Muscle of leg (tissue), 3 donors: ENCODE measurements at regions not wholly inside any gene's neighbourhood (a gene's known extent, or its start where the extent isn't known, plus 50 kb on each side); places are given as distances from the start of the nearest gene placed in this dataset.
A peak's percentile ranks its signal among the peaks of the same experiment; 100 is the strongest.
"Not testable (repeated sequence)": the region's sequence is repeated elsewhere in the genome, so short reads cannot be mapped to it uniquely, and the experiment has no call there.

ENCODE experiments used
- DNase-seq: peaks from one replicate; pipeline ENCODE4 v3.0.0; 2013
- H3K27ac ChIP-seq: one replicate; pipeline ENCODE4 v1.5.1; 2013; ENCODE audit warnings: mild to moderate bottlenecking, low read length, control low read depth
- H3K27me3 ChIP-seq: one replicate; pipeline ENCODE4 v1.6.1; 2013; ENCODE audit warnings: low read length; ENCODE audit not compliant: control insufficient read depth, insufficient read depth
- H3K36me3 ChIP-seq: one replicate; pipeline ENCODE4 v1.6.1; 2013; ENCODE audit warnings: low read length; ENCODE audit not compliant: control insufficient read depth, insufficient read depth
- H3K4me1 ChIP-seq: one replicate; pipeline ENCODE4 v1.6.1; 2013; ENCODE audit warnings: low read length; ENCODE audit not compliant: control insufficient read depth, insufficient read depth
- H3K4me3 ChIP-seq: one replicate; pipeline ENCODE4 v1.5.1; 2013; ENCODE audit warnings: low read length, control low read depth
- H3K9me3 ChIP-seq: replicated peaks from 2 replicates; pipeline ENCODE4 v1.6.1; 2013; ENCODE audit warnings: low read depth, low read length; ENCODE audit not compliant: control insufficient read depth
- WGBS: methylation state at CpG from one replicate; pipeline ENCODE4 v1.1.5; 2013; ENCODE audit warnings: missing lambda C conversion rate; ENCODE audit not compliant: insufficient coverage; 5-methylcytosine and 5-hydroxymethylcytosine counted together

- H3K36me3 ChIP-seq: no peaks in the 10 kb centered on the region
- WGBS: 69% methylated on average over 7 of the region's 7 CpGs
- H3K4me1 ChIP-seq: peaks cover 4% of the 10 kb centered on the region
These were observed 201.7 kb downstream of the NUFIP1 start for GRCh38 chr13:44787617-44788016.

GRCh38 chr13:44786756-44787155 is 202.5 kb downstream of the NUFIP1 start:
- no peaks in the 10 kb centered on the region for H3K27me3 ChIP-seq
- H3K4me3 ChIP-seq: no peak overlapping the region
- no peak for DNase-seq
- H3K27ac ChIP-seq: no peak overlapping the region
- no CpG with 5 or more reads among the region's 3 CpGs for WGBS
- no peaks in the 10 kb centered on the region for H3K36me3 ChIP-seq
- no peaks in the 10 kb centered on the region for H3K9me3 ChIP-seq
- peaks cover 4% of the 10 kb centered on the region for H3K4me1 ChIP-seq

More at GRCh38 chr13:44787617-44788016, 201.7 kb downstream of the NUFIP1 start:
- Histone ChIP-seq H3K9me3 (no peaks in the 10 kb centered on the region), H3K27me3 (no peaks in the 10 kb centered on the region), H3K4me3 (no peak overlapping the region), H3K27ac (no peak overlapping the region)
- DNase-seq: no peak

GRCh38 chr13:44785401-44785800 is 203.9 kb downstream of the NUFIP1 start:
- Histone ChIP-seq H3K4me3 (no peak overlapping the region), H3K27me3 (no peaks in the 10 kb centered on the region), H3K4me1 (peaks cover 3% of the 10 kb centered on the region), H3K27ac (no peak overlapping the region), H3K9me3 (no peaks in the 10 kb centered on the region), H3K36me3 (no peaks in the 10 kb centered on the region)
- WGBS: no CpG with 5 or more reads among the region's 3 CpGs
- no peak for DNase-seq

GRCh38 chr13:44784708-44785080 is 204.6 kb downstream of the NUFIP1 start:
- no peak overlapping the region for H3K27ac ChIP-seq
- no peak for DNase-seq
- H3K4me1 ChIP-seq: no peaks in the 10 kb centered on the region
- no peaks in the 10 kb centered on the region for H3K9me3 ChIP-seq
- no CpG with 5 or more reads among the region's 2 CpGs for WGBS
- no peak overlapping the region for H3K4me3 ChIP-seq
- no peaks in the 10 kb centered on the region for H3K36me3 ChIP-seq
- no peaks in the 10 kb centered on the region for H3K27me3 ChIP-seq

- 80% methylated on average over 1 of the region's 4 CpGs for whole genome bisulfite sequencing
- H3K27ac ChIP-seq: no peak overlapping the region
- no peak for DNase-seq
- no peaks in the 10 kb centered on the region for H3K36me3 ChIP-seq
- H3K9me3 ChIP-seq: no peaks in the 10 kb centered on the region
- no peak overlapping the region for H3K4me3 ChIP-seq
- no peaks in the 10 kb centered on the region for H3K27me3 ChIP-seq
- no peaks in the 10 kb centered on the region for H3K4me1 ChIP-seq
These were observed 205.1 kb downstream of the NUFIP1 start for GRCh38 chr13:44783994-44784707.

- Histone ChIP-seq H3K27ac (no peak overlapping the region), H3K4me3 (no peak overlapping the region), H3K36me3 (no peaks in the 10 kb centered on the region), H3K9me3 (no peaks in the 10 kb centered on the region), H3K27me3 (no peaks in the 10 kb centered on the region), H3K4me1 (no peaks in the 10 kb centered on the region)
- DNase-seq: no peak
- 90% methylated on average over 2 of the region's 10 CpGs for WGBS
These were observed 204.6 kb upstream of the TSC22D1 start for GRCh38 chr13:44780591-44781280.

GRCh38 chr13:44778761-44779484 is 202.8 kb upstream of the TSC22D1 start:
- H3K27ac ChIP-seq: no peak overlapping the region
- no peak overlapping the region for H3K4me3 ChIP-seq
- 70% methylated on average over 3 of the region's 9 CpGs for WGBS
- H3K36me3 ChIP-seq: no peaks in the 10 kb centered on the region
- no peaks in the 10 kb centered on the region for H3K9me3 ChIP-seq
- no peak for DNase-seq
- H3K4me1 ChIP-seq: no peaks in the 10 kb centered on the region
- H3K27me3 ChIP-seq: no peaks in the 10 kb centered on the region

GRCh38 chr13:44775290-44775689 is 199.2 kb upstream of the TSC22D1 start:
- H3K27me3 ChIP-seq, H3K4me3 ChIP-seq, H3K4me1 ChIP-seq, DNase-seq, H3K36me3 ChIP-seq, H3K9me3 ChIP-seq, H3K27ac ChIP-seq: not testable (repeated sequence)
- no CpG with 5 or more reads among the region's 3 CpGs for WGBS

- H3K4me1 ChIP-seq: no peaks in the 10 kb centered on the region
- no peak for DNase-seq
- no peak overlapping the region for H3K27ac ChIP-seq
- WGBS: 83% methylated on average over 1 of the region's 5 CpGs
- no peak overlapping the region for H3K4me3 ChIP-seq
- H3K27me3 ChIP-seq: no peaks in the 10 kb centered on the region
- H3K9me3 ChIP-seq: no peaks in the 10 kb centered on the region
- H3K36me3 ChIP-seq: no peaks in the 10 kb centered on the region
These were observed 194.8 kb upstream of the TSC22D1 start for GRCh38 chr13:44770951-44771350.

GRCh38 chr13:44769686-44770085 is 193.6 kb upstream of the TSC22D1 start:
- no peak overlapping the region for H3K27ac ChIP-seq
- H3K4me1 ChIP-seq: no peaks in the 10 kb centered on the region
- no CpG with 5 or more reads among the region's 3 CpGs for WGBS
- H3K36me3 ChIP-seq: no peaks in the 10 kb centered on the region
- DNase-seq: peak; percentile 64
- no peak overlapping the region for H3K4me3 ChIP-seq
- no peaks in the 10 kb centered on the region for H3K27me3 ChIP-seq
- no peaks in the 10 kb centered on the region for H3K9me3 ChIP-seq
